Smooth muscle cell of the brain vasculature (primary cell): ENCODE measurements at regions not wholly inside any gene's neighbourhood (a gene's known extent, or its start where the extent isn't known, plus 50 kb on each side); places are given as distances from the start of the nearest gene placed in this dataset.
"Not testable (repeated sequence)": the region's sequence is repeated elsewhere in the genome, so short reads cannot be mapped to it uniquely, and the experiment has no call there.

Experiments used
- DNase-seq: peaks from one replicate; pipeline ENCODE4 v3.0.0-alpha.2; 2012; ENCODE audit warnings: low read depth, low spot score

- DNase-seq: no peak
These were observed 348.7 kb downstream of the OMA1 start for GRCh38 chr1:58197811-58198210.

- no peak for DNase-seq
These were observed 356.1 kb downstream of the OMA1 start for GRCh38 chr1:58190267-58190988.

GRCh38 chr1:58189453-58189852 is 357.1 kb downstream of the OMA1 start:
- DNase-seq: no peak

- DNase-seq: no peak
These were observed 363.2 kb downstream of the OMA1 start for GRCh38 chr1:58183286-58183685.

GRCh38 chr1:58180537-58180936 is 366.0 kb downstream of the OMA1 start:
- DNase-seq: no peak

- DNase-seq: not testable (repeated sequence)
These were observed 377.4 kb downstream of the OMA1 start for GRCh38 chr1:58169160-58169559.

GRCh38 chr1:58167131-58167530 is 379.4 kb downstream of the OMA1 start:
- not testable (repeated sequence) for DNase-seq

GRCh38 chr1:58166417-58166816 is 380.1 kb downstream of the OMA1 start:
- no peak for DNase-seq

GRCh38 chr1:58165073-58165472 is 381.5 kb downstream of the OMA1 start:
- DNase-seq: no peak

GRCh38 chr1:58162952-58163550 is 383.5 kb downstream of the OMA1 start:
- DNase-seq: peak; percentile 28

GRCh38 chr1:58159434-58159830 is 387.1 kb downstream of the OMA1 start:
- no peak for DNase-seq

GRCh38 chr1:58158506-58159433 is 387.8 kb downstream of the OMA1 start:
- DNase-seq: no peak

- no peak for DNase-seq
These were observed 388.5 kb downstream of the OMA1 start for GRCh38 chr1:58158016-58158415.

- DNase-seq: no peak
These were observed 389.3 kb downstream of the OMA1 start for GRCh38 chr1:58157256-58157655.

- DNase-seq: no peak
These were observed 389.7 kb downstream of the OMA1 start for GRCh38 chr1:58156831-58157230.

GRCh38 chr1:58156124-58156468 is 390.4 kb downstream of the OMA1 start:
- no peak for DNase-seq

- no peak for DNase-seq
These were observed 391.0 kb downstream of the OMA1 start for GRCh38 chr1:58155418-58156123.

GRCh38 chr1:58154256-58154655 is 392.3 kb downstream of the OMA1 start:
- no peak for DNase-seq

GRCh38 chr1:58152697-58153096 is 393.8 kb downstream of the OMA1 start:
- no peak for DNase-seq

- DNase-seq: no peak
These were observed 397.2 kb downstream of the OMA1 start for GRCh38 chr1:58149271-58149812.

GRCh38 chr1:58144698-58145270 is 401.7 kb downstream of the OMA1 start:
- no peak for DNase-seq
